Naive B cell (primary cell): ENCODE measurements at regions not wholly inside any gene's neighbourhood (a gene's known extent, or its start where the extent isn't known, plus 50 kb on each side); places are given as distances from the start of the nearest gene placed in this dataset.

Source experiments
- ATAC-seq, 2 donors: fragments of 150-1000 bp; cut with Tn5 transposase; 2 replicates each; pipeline ENCODE4 v1.10.0; 2021; ENCODE audit warnings: low read depth in 2 of 2, mild to moderate bottlenecking in 2 of 2, moderate library complexity in 2 of 2
- DNase-seq: peaks from one replicate; pipeline ENCODE4 v3.0.0; 2022
- H3K27ac Mint-ChIP-seq, 6 donors: one replicate each; pipeline ENCODE4 v1.8.0; 2020 to 2022; ENCODE audit warnings: mild to moderate bottlenecking in 6 of 6, mixed read lengths in 6 of 6, moderate library complexity in 5 of 6, inconsistent platforms in 2 of 6
- H3K27me3 Mint-ChIP-seq, 3 donors: one replicate each; pipeline ENCODE4 v1.8.0; 2021 to 2022; ENCODE audit warnings: mixed read lengths in 3 of 3, mild to moderate bottlenecking in 1 of 3
- H3K36me3 Mint-ChIP-seq, 2 donors: one replicate each; pipeline ENCODE4 v1.8.0; 2020 to 2022; ENCODE audit warnings: mixed read lengths in 2 of 2, inconsistent platforms in 1 of 2, mild to moderate bottlenecking in 1 of 2
- H3K4me1 Mint-ChIP-seq, 3 donors: one replicate each; pipeline ENCODE4 v1.8.0; 2020 to 2022; ENCODE audit warnings: mixed read lengths in 3 of 3, inconsistent platforms in 1 of 3, mild to moderate bottlenecking in 1 of 3, moderate library complexity in 1 of 3
- H3K4me3 Mint-ChIP-seq, 8 donors: one replicate each; pipeline ENCODE4 v1.8.0; 2020 to 2022; ENCODE audit warnings: mild to moderate bottlenecking in 8 of 8, mixed read lengths in 8 of 8, moderate library complexity in 8 of 8, inconsistent platforms in 2 of 8
- H3K9me3 Mint-ChIP-seq, 7 donors: one replicate each; pipeline ENCODE4 v1.8.0; 2020 to 2022; ENCODE audit warnings: mixed read lengths in 7 of 7, mild to moderate bottlenecking in 5 of 7, inconsistent platforms in 2 of 7, moderate library complexity in 1 of 7

GRCh38 chr9:74443036-74443750, 53.9 kb upstream of the RORB start:
- H3K4me1 Mint-ChIP-seq = no peaks in the 10 kb centered on the region
- DNase-seq (no peak), ATAC-seq (no peak)
- H3K27ac Mint-ChIP-seq = no peak overlapping the region
- H3K9me3 Mint-ChIP-seq = peaks cover 0 to 7% (median 0%) of the 10 kb centered on the region in 7 donors
- H3K27me3 Mint-ChIP-seq = peaks cover 0 to 6% (median 0%) of the 10 kb centered on the region in 3 donors
- no peaks in the 10 kb centered on the region for H3K36me3 Mint-ChIP-seq
- H3K4me3 Mint-ChIP-seq = no peak overlapping the region

- peaks cover 0 to 6% (median 0%) of the 10 kb centered on the region in 3 donors for H3K27me3 Mint-ChIP-seq
- H3K9me3 Mint-ChIP-seq = peaks cover 0 to 7% (median 0%) of the 10 kb centered on the region in 7 donors
- H3K4me1 Mint-ChIP-seq = no peaks in the 10 kb centered on the region
- DNase-seq (no peak), ATAC-seq (no peak)
- H3K36me3 Mint-ChIP-seq = no peaks in the 10 kb centered on the region
- H3K27ac Mint-ChIP-seq = no peak overlapping the region
- no peak overlapping the region for H3K4me3 Mint-ChIP-seq
Observed at GRCh38 chr9:74444369-74444768, 52.8 kb upstream of the RORB start.
